Ovary (tissue), 7 donors: ENCODE measurements at regions not wholly inside any gene's neighbourhood (a gene's known extent, or its start where the extent isn't known, plus 50 kb on each side); places are given as distances from the start of the nearest gene placed in this dataset.
"Not testable (repeated sequence)": the region's sequence is repeated elsewhere in the genome, so short reads cannot be mapped to it uniquely, and the experiment has no call there.

Source experiments
- DNase-seq, 5 donors: peaks; one replicate each; pipeline ENCODE4 v3.0.0-alpha.2; 2019 to 2020
- H3K27ac ChIP-seq, 2 donors: fragments of 200-600 bp; one replicate each; pipeline versions ENCODE4 v1.5.1 to v1.8.0; 2019 to 2022
- H3K27me3 ChIP-seq: fragments of 200-600 bp; one replicate; pipeline ENCODE4 v1.8.0; 2022
- H3K36me3 ChIP-seq: fragments of 200-600 bp; sonication (generic); one replicate; pipeline ENCODE4 v1.5.1; 2019
- H3K4me1 ChIP-seq: one replicate; pipeline ENCODE4 v1.8.1; 2013; ENCODE audit warnings: mild to moderate bottlenecking, moderate library complexity; ENCODE audit not compliant: insufficient read depth
- H3K4me3 ChIP-seq: fragments of 200-600 bp; sonication (generic); one replicate; pipeline ENCODE4 v1.5.1; 2017
- H3K9me3 ChIP-seq, 2 donors: fragments of 200-600 bp in 1 of 2; sonication (generic) in 1 of 2; one replicate each; pipeline versions ENCODE4 v1.5.1 to v1.8.1; 2013 to 2019; ENCODE audit warnings: mild to moderate bottlenecking in 1 of 2, moderate library complexity in 1 of 2
- EP300 ChIP-seq: sonication (generic); formaldehyde crosslinking; IDR thresholded peaks from one replicate; pipeline ENCODE4 v1.6.1; 2017; ENCODE audit warnings: antibody characterized with exemption
- POLR2A ChIP-seq: fragments of 450-650 bp; IDR thresholded peaks from one replicate; pipeline ENCODE4 v1.6.1; 2017; ENCODE audit warnings: antibody characterized with exemption, mild to moderate bottlenecking, moderate library complexity
- WGBS, 3 donors: extraction: QIAGEN DNeasy Blood & Tissue Kit in 1 of 3; methylation state at CpG; one replicate each; pipeline versions ENCODE4 v1.1.5 to v1.1.7; 2013 to 2017; 5-methylcytosine and 5-hydroxymethylcytosine counted together
- intact Hi-C, 4 donors: fragments of 100-400 bp; cut with DNase I; formaldehyde crosslinking; loops; one replicate each; pipeline versions ENCODE4 v1.11.0 to v1.15.1; 2022 to 2023
- TF ChIP-seq, protein P1 (sequence below), 3 donors: fragments of 450-650 bp in 2 of 3; fragments of 200-600 bp in 1 of 3; IDR thresholded peaks; one replicate each; pipeline versions ENCODE4 v1.5.1 to v1.8.0; 2016 to 2022; ENCODE audit warnings: antibody characterized with exemption in 3 of 3, mild to moderate bottlenecking in 1 of 3
- donor health status: DM: no; HTN: no; CAD: no; lungs with moderate emphysema.
- donor health status: DM: no; HTN: no; CAD: no.
- donor health status: Bipolar disorder and iron deficiency.
- donor health status: DM: no; HTN: no; CAD: no.
- donor health status: DM: yes; HTN: yes; CAD: no.

DNA sequence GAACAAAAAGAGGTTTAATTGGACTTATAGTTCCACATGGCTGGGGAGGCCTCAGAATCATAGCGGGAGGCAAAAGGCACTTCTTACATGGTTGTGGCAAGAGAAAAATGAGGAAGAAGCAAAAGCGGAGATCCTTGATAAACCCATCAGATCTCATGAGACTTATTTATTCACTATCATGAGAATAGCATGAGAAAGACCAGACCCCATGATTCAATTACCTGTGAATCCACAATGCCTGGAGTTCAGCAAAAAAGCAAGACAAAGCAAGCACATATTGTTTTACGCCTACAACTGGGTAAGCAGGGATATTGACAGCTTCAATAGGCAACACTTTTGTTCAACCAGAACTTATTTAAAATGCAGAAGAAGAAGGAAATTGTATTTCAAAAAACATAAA, 218.2 kb downstream of the RPL10L start:
- H3K9me3 ChIP-seq, result no peaks in the 10 kb centered on the region
- no peaks in the 10 kb centered on the region for H3K36me3 ChIP-seq
- WGBS, 3 donors, result 94 to 98% (median 95%) methylated on average over 3 of the region's 3 CpGs
- no peaks in the 10 kb centered on the region for H3K27me3 ChIP-seq
- no peak for DNase-seq
- H3K4me1 ChIP-seq, result no peaks in the 10 kb centered on the region
- no peak overlapping the region for H3K27ac ChIP-seq
- intact Hi-C loops, result no loop called here
- TF ChIP-seq, protein P1, sequence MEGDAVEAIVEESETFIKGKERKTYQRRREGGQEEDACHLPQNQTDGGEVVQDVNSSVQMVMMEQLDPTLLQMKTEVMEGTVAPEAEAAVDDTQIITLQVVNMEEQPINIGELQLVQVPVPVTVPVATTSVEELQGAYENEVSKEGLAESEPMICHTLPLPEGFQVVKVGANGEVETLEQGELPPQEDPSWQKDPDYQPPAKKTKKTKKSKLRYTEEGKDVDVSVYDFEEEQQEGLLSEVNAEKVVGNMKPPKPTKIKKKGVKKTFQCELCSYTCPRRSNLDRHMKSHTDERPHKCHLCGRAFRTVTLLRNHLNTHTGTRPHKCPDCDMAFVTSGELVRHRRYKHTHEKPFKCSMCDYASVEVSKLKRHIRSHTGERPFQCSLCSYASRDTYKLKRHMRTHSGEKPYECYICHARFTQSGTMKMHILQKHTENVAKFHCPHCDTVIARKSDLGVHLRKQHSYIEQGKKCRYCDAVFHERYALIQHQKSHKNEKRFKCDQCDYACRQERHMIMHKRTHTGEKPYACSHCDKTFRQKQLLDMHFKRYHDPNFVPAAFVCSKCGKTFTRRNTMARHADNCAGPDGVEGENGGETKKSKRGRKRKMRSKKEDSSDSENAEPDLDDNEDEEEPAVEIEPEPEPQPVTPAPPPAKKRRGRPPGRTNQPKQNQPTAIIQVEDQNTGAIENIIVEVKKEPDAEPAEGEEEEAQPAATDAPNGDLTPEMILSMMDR (IDR thresholded peaks at IDR 0.05), result no peak
- TF ChIP-seq POLR2A (no peak), EP300 (no peak)
- H3K4me3 ChIP-seq, result no peak overlapping the region

DNA sequence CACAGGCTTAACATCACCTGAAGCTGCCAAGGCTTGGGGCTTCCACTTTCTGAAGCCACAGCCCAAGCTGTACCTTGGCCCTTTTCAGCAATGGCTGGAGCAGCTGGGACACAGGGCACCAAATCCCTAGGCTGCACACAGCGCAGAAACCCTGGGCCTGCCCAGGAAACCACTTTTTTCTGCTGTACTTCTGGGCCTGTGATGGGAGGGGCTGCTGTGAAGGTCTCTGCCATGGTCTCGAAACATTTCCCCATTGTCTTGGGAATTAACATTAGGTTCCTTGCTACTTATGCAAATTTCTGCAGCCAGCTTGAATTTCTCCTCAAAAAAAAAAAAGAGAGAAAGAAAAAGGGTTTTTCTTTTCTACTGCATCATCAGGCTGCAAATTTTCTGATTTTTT, 219.1 kb downstream of the RPL10L start:
- no peaks in the 10 kb centered on the region for H3K27me3 ChIP-seq
- H3K4me3 ChIP-seq, result no peak overlapping the region
- WGBS, 3 donors, result 93 to 95% (median 93%) methylated on average over 2 of the region's 2 CpGs
- intact Hi-C loops, result no loop called here
- H3K36me3 ChIP-seq, result no peaks in the 10 kb centered on the region
- H3K4me1 ChIP-seq, result no peaks in the 10 kb centered on the region
- H3K9me3 ChIP-seq, result no peaks in the 10 kb centered on the region
- TF ChIP-seq POLR2A, result no peak
- no peak for TF ChIP-seq EP300
- TF ChIP-seq, protein P1 (IDR thresholded peaks at IDR 0.05), result no peak
- DNase-seq, result no peak
- H3K27ac ChIP-seq, result no peak overlapping the region

DNA sequence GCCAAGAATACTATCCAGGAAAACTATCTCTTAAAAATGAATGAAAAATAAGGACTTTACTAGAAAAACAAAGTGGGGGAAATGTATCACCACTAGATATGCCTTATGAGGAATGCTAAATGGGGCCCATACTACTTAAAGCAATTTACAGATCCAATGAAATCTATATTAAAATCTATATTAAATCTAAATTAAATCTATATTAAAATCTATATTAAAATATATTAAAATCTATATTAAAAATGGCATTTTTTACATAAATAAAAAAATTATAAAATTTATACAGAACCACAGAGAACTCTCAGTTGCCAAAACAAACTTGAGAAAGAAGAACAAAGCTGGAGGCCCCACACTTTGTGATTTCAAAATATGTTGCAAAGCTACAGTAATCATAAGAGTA, 234.5 kb downstream of the RPL10L start:
- no peak overlapping the region for H3K4me3 ChIP-seq
- H3K36me3 ChIP-seq, result no peaks in the 10 kb centered on the region
- H3K4me1 ChIP-seq, result no peaks in the 10 kb centered on the region
- H3K27me3 ChIP-seq, result no peaks in the 10 kb centered on the region
- no peak for DNase-seq
- intact Hi-C loops, result no loop called here
- no peak overlapping the region for H3K27ac ChIP-seq
- TF ChIP-seq EP300 (no peak), POLR2A (no peak)
- TF ChIP-seq, protein P1 (IDR thresholded peaks at IDR 0.05), result no peak
- no peaks in the 10 kb centered on the region for H3K9me3 ChIP-seq

DNA sequence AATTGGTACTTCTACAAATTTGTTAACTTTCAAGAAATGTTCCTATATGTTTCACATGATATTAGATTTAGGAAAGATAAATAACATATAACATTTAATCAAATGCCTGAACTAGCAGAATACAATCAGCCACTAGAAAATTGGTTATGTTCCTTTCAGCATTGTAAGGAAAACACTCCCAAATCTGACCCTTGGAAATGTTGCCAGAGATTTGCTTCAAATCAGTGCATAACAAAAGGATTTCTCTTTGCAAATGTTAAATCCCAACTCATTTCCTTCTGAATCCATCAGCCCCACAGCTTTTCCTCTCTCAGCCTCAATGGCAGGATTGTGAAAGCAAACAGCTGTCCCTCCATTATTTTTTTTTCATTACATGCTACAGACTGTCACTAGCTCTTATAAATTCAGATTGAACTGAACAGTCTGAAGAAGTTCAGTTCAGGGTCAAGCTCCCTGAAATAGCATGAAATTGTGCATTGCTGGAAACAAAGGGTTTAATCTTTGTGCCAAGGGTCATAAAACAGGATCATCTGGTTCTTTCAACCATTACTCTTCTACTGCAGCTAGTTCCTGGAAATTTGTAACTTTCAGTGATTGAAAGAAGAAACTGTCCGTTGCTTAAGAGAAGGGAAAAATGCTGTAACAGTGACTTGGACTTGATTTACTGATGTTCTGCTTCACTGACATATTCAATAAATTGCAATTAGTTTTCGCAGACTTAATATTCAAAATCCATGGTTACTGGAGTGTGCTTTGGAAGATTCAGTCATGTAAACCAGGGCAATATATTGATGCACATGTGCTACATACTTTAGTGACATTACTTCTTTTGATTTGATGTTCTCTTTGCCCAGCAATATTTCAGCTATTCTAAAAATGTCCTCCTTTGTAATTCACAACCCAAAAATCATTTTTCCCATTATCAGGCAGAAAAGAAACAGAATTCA, 246.4 kb downstream of the RPL10L start:
- H3K4me1 ChIP-seq, result no peaks in the 10 kb centered on the region
- no peak overlapping the region for H3K4me3 ChIP-seq
- no peak overlapping the region for H3K27ac ChIP-seq
- TF ChIP-seq, protein P1 (IDR thresholded peaks at IDR 0.05), result no peak
- TF ChIP-seq POLR2A (no peak), EP300 (no peak)
- 42 to 56% (median 50%) methylated on average over 2 of the region's 2 CpGs for WGBS, 3 donors
- no peaks in the 10 kb centered on the region for H3K36me3 ChIP-seq
- DNase-seq, result no peak
- no peaks in the 10 kb centered on the region for H3K27me3 ChIP-seq
- intact Hi-C loops, result no loop called here
- no peaks in the 10 kb centered on the region for H3K9me3 ChIP-seq

DNA sequence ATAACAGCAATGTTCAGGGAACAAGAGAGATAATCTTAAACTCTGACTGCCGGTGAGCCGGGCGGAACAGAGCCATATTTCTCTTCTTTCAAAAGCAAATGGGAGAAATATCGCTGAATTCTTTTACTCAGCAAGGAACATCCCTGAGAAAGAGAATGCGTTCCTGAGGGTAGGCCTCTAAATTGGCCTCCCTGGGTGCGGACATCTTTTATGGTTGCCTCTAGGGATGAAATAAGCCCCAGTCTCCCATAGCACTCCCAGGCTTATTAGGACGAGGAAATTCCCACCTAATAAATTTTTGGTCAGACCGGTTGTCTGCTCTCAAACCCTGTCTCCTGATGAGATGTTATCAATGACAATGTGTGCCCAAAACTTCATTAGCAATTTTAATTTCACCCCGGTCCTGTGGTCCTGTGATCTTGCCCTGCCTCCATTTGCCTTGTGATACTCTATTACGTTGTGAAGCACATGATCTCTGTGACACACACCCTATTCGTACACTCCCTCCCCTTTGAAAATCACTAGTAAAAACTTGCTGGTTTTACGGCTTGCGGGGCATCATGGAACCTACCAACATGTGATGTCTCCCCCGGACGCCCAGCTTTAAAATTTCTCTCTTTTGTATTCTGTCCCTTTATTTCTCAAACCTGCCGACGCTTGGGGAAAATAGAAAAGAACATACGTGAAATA, 249.4 kb downstream of the RPL10L start:
- DNase-seq, intact Hi-C loops, H3K27ac ChIP-seq, H3K9me3 ChIP-seq, H3K4me3 ChIP-seq, H3K36me3 ChIP-seq, H3K27me3 ChIP-seq, H3K4me1 ChIP-seq: not testable (repeated sequence)
- WGBS, 3 donors, result 96 to 98% (median 97%) methylated on average over 18 of the region's 18 CpGs
